HS-5 (cell line): ENCODE measurements at regions not wholly inside any gene's neighbourhood (a gene's known extent, or its start where the extent isn't known, plus 50 kb on each side); places are given as distances from the start of the nearest gene placed in this dataset.

ENCODE experiments used
- DNase-seq: peaks from one replicate; pipeline ENCODE4 v3.0.0-alpha.2; 2012; ENCODE audit warnings: low read depth

DNA sequence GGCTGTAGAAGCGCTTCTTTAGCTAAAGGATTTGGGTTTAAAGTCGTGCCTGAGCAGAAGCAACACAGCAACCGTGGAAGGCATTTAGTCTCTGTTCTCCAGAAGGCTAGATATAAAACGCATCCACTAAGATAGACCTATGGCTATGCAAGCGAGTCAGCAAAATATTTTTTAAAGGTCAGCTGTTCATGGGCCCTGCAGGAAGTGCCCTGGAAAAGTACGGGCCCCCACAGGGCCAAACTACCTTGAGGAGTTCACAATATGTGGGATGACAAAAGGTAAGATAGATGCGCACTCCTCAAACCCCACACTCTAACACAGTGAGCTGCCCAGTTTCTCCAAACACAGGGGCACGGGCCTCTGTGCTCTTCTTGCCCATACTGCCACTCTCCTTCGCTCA is 261.6 kb downstream of the VPS13C start:
- DNase-seq, result no peak

DNA sequence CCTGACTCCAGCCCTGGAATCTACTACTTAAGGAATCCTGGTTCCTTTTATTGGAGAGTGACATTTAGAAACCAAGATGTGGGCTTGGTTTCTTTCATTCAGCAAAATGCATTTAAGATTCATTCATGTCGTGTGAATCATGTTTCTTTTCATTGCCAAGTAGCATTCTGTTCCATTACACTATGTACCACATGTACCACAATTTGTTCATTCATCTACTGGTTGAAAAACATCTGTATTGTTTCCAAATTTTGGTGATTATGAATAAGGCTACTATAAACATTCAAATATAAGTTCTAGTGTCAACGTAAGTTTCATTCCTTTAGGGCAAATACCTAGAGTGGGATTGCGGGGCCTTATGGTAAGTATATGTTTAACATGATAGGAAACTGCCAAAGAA is 264.2 kb downstream of the VPS13C start:
- DNase-seq, result peak; percentile 51

DNA sequence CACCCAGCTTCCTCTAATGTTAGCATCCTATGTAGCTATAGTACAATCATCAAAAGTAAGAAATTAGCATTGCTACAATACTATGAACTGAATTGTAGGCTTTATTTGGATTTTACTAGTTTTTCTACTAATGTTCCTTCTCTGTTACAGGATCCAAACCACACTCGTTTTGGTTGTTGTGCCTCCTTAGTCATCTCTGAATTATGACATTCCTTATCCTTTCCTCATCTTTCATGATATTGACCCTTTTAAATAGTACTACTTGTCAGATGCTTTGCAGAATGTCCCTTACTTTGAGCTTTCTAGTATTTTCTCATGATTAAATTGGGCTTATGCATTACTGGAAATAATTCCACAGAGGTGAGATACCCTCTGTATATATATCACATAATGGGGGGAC is 265.4 kb downstream of the VPS13C start:
- peak; percentile 46 for DNase-seq

DNA sequence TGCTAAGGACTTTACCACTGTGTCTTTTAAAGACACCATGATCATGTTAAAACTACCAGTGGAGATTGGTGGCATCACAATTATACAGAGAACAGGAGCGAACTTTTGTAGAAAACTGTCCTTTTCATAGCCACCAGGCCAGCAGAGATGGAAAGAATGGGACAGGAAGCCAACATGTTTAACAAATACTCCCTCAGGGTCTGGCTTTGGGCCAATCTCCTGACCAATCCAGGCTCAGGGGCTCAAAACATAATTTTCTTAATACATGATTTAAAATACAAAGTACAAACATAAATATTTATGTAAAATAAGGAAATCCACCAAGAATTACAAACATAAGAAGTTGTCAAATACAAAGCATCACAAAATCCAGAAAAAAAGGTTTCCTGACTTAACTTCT is 266.0 kb downstream of the VPS13C start:
- DNase-seq, result no peak

DNA sequence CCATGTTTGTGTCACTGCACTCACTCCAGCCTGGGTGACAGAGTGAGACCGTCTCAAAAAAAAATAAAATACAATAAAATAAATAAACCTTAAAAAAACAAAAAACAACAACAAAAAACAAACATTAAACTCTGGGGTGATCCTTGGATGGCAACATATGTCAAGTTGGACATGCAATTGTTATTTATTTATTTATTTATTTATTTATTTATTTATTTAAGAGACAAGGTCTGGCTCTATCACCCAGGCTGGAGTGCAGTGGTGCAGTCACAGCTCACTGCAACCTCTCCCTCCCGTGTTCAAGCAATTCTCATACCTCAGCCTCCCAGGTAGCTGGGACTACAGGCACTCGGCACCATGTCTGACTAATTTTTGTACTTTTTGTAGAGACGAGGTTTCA is 275.5 kb downstream of the VPS13C start:
- no peak for DNase-seq

DNA sequence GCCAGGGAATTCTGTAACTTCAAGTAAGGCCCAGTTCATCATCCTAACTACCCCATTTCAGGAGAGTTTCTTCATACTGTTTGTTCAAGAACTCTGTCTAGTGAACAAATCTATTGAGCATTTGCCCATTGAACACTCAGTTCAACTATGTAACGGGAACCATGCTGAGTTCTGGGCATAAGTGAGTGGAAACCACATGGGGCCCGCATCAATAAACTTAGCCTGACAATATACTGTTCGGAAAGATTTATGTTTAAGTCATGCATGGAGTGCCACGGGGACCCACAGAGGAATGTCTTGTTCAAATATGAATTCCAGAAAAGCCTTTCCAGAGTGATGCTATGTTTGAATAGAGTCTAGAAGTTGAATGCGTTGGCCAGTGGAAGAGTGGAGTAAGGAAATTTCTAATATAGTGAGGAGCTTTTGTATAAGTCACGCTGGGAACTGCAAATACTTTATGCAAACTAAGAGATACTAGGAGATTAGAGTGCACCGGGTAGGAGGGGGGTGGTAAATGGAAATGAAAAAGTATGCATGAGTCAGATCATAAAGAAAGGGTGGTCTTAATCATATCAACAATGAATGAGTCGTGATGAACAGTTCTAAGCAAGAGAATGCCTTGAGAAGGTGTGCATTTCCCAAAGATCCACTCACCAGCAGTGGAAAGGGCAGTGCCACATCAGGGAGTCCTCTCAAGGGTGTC is 279.8 kb downstream of the VPS13C start:
- DNase-seq, result no peak

DNA sequence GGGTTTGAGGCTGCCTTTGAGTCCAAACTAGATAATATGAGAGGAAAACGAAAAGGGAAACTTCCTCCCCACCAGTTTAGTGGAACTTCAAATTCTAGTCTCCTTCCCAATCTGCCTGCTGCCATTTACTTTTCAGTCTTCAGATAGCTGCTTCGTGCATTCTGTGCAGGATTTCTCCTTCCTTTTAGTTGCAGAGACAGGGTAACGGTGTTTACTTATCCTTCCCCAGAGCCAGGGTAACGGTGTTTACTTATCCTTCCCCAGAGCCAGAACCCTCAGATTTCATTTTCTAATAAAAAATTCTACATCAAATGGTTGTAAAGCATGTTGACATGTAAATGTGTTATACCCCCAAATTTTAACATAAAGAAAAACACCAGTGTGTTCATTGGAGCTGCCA is 282.6 kb downstream of the VPS13C start:
- DNase-seq, result no peak

DNA sequence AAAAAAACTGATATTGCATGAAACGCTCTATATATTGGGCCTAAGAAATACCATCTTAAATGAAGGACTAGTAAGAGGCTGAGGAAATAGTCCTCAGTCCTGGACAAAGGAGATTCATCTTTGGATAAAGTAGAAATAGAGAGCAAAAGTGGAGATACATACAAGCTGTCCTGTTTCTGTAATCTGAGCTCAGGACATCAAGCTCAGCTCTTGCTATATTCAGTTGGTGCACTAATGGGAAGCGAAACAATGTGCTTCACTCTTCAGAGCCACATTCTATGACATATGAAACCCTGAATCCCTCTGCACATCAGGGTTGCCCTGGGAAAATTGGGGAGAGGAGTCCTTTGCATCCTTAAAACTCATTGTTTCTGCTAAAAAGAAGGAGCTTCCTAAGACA is 290.7 kb downstream of the VPS13C start:
- no peak for DNase-seq

DNA sequence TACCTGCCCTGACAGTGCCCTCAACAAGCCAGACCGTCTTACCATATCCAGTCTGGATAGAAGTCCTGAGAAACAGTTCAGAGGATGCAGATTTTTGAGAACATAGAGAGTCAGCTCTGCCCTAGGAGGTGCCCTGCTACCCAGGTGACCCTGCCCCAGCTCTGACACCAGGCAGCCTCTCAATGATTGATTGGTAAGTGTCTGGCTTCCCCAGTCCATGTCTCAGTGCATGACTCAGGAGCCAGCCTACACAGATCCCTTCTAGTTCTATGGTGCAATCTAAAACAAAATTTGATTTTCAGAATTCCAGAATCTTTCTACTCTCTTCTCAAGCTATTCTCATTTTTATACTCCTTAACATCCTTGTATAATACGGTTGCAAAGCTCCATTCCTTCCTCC is 292.1 kb downstream of the VPS13C start:
- no peak for DNase-seq

DNA sequence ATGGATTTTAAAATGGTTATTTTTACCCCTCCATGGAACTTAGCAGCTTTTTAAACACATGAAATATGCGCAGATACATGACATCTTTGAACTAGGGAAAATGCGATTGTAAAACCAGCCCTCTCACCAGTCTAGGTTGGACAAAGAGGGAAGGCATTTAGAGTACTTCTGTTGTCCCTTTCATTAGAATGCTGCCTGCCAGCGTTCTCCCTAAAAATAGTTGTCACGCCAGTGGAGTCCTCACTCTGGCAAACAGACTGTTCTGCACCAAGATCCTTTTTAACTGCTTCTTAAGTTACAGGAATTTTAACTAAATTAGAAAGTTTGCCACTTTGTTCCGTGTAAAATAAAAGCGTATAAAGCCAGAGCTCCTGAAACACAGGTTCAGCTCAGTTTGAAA is 295.3 kb downstream of the VPS13C start:
- DNase-seq, result no peak

DNA sequence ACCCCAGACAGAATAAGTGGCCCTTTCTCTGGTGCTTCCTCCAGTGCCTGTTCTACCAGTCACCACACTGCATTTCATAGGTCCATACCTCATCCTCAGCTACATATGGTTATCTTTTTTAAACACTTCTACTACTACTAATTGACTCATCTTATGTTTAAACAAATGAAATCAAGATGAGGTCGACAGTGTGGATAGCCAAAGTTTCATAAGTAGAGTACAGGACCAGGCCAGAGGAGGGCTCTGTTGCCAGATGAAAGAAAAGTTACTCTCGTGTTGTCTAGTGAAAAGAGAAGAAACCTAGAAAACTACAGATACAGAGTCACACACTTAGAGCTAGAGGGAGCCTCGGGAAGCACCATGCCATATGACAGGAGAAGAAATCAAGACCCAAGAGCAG is 296.1 kb downstream of the VPS13C start:
- no peak for DNase-seq

DNA sequence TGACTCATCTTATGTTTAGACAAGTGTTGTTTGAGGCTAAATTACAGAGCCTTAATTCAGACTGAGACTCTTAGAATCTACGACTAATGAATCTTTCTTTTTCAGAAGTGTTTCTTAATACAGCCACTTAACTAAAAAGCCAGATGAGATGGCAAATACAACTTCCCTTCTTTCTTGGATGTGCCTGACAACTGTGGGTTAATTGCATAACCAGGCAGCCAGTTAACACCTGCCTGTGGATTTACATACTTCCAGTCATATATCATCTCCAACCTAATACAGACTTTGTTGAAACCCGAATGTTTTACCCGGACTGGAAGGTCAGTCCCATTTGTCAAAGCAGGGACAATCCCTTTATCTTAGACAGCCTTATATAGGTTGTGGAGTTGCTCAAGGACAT is 297.6 kb downstream of the VPS13C start:
- DNase-seq, result no peak

DNA sequence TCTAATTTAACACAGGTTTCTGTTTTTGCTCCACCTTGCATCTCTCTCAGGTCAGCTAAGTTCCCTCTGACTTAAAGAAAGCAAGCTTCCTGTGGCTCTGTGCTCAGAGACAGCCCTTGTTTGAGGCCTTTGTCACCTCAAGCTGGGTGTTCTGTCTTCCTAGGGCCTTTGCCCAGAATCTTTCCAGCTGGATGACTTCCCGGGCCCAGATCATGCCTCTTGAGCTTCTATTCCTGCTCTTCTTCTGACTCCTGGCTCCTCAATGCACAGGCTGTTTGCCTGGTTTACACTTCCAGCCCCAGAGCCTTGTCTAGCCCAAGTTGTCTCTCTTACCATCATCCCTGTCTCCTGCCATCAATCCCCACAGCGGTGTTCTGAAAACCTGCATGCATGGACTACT is 300.6 kb downstream of the VPS13C start:
- no peak for DNase-seq

DNA sequence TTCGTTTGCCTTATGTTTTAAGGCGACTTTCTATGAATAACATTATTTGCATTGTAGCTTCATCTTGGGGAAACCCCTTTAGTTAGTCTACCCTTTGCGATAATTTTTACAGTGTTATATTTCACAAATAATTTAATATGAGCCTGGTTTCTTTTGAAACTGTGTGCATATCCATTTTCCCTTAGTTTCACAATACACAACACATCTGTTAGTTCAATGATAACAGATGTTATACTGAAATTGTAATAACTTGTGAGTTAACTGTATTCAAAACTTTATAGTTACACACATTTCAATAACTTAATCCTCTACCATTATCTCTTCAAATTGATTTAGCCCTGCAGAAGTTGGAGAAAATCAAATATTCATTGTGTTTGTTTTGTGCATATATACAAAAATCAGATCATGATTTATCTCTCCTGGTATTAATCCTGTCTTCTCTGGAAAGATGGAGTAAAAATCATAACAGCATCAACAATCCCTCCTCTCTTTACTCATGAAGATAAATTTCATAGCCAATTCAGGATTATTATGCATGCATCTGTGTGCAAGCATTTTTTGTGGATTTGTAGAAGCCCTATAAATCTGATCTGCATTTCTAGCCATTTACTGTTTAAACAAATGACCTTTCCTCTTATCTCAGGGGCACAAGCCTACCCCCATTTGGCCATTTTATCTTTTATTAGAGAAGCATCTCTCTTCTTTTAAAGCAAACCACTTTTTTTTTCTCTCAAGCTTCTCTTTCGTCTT is 304.0 kb downstream of the VPS13C start:
- no peak for DNase-seq

DNA sequence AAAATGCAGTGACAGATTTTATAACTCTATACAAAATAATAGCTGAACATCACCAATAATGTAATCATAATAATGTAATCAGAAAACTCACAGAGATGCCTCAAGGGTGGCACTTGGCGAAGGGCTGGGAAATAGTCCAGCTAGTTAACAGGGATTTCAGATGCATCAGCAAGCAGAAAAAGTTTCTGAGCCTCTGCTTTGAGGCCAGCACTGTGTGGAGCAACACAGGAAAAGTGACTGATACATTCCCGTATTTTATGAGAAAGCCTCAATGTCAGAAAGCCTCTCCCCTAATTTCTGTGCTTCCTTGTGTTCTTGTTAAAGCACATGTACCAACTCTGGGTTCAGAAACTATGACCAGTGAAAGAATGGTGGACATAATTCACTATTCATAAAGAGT is 304.8 kb downstream of the VPS13C start:
- DNase-seq, result no peak

DNA sequence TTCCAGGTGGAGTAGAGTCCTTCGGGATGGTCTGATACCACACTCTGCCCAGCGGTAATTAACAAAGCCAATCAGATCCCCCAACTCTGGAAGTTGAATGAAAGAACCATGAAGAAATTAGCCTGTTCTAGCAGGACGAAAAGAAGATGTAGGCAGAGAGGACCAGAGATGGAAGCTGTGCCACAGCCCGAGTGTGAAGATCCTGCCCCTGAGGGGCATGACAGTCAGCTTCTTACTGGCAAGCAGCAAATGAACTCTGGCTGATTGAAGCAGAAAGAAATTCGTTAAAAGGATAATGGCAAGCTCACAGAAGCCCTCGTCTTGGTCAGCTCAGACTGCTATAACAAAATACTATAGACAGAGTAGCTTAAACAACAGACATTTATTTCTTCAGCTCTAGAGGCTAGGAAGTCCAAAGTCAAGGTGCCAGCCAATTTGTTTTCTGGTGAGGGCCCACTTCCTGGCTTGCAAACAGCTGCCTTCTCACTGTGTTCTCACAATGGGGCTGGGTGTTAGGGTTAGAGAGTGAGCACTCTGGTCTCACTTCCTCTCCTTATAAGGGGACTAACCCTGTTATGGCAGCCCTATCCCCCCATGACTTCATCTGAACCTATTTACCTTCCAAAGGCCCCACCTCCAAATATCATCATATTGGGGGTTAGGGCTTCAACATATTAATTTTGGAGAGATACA is 307.1 kb downstream of the VPS13C start:
- no peak for DNase-seq

DNA sequence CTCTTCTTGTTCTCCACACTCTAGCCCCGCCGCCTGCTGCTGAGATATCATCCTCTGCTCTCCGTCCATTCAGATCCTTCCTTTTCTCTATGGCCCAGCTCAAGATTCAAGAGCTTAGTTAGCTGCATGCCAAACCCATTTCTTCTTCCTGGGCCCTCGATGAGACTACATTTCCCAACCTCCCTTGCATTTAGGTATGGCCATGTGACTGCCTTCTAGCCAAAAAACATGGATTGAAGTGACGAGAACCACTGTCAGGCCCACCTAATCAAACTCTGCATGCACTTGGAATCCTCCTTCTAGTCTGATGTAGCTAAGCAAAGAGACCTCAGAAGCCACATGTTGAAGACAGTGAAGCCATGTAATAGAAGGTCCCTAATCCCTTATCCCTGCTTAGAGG is 308.2 kb downstream of the VPS13C start:
- DNase-seq, result no peak

DNA sequence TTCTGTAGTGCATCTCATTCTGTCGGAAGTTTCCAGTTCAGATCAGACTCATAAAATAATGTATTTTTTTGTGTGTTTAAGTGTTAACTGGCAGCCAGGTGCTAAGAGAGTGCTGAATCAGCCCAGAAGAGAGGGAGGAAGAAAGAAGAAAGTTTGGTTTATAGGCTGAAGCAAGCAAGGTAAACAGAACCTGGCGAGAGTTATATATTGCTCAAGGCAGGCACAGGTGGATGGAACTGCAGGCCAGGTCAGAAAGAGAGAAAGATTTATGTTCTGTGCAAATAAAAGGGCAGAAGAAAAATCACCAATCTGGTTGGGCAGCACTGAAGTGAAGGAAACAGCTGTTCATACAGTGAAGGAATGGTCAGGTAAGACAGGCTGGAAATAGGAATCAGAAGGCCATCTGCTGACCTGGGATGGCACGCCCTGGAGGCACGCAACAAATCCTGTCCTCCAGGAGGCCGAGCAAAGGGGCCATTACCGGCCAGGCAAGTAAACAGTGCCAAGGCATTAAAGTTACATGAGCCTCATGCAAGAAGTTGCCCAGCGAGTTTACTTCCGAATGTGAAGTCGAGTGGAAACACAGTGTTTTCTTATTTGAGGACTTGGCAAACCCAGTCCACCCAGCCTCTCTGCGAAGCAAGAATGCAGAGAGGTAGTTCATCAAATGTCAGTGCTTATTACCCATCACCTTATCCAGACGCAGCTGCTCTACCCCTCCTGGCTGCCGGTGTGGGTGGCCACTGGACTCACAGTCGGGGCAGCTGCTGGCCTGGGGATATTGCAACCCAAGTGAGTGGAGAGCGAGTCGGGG is 309.8 kb downstream of the VPS13C start:
- DNase-seq, result no peak

DNA sequence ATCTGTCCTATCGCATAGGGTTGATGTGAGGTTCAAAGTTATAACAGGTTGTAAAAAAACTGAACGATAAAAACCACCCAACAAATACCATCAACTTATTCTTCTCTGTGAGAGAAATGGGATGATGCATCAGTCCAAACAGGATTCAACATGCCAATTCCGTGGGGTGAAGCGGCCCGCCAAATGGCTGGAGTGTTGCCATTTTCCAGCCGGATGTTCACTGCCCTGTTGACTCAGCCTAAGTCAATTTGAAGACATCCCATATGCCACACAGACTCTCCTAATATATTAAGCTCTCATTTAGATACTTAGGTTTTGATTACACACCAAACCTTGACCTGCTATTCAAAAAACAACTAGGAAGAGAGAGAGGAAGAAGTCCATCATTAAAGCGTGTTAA is 311.1 kb downstream of the VPS13C start:
- peak; percentile 72 for DNase-seq

DNA sequence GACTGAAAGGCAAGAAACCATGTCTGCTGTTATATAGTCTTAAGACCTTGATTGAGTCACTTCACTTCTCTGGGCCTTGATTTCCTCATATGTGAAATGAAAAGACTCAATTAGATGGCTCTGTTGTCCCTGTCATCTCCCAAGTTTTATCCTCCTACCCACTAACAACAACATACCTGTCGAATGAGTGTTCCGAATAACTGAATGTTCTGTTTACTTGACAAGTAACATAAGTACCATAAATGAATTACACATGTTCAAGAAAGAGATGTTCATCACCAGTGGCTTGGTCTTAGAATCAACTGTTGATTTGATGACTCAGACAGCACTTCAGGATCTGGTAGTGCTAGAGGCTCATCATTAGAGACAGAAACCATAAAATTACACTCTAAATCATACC is 311.7 kb downstream of the VPS13C start:
- DNase-seq, result peak; percentile 60

DNA sequence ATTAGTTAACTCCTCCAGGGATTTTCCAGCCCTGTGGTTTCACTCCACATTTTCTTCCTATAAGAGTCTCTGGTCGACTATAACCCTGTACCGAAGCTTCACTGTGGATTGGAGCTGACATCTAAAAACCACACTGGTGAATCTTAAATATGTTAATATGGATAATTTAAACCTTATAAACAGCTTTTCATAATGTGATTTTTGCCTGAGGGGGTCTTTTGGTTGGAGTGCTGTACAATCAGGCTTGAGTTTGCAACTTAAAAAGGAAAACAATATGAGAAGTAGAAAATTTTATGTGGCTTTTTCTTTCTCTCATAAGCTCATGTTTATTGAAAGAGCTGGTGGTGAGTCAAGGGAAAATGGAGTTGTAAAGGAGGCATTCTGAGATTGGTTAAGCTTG is 313.7 kb downstream of the VPS13C start:
- no peak for DNase-seq

DNA sequence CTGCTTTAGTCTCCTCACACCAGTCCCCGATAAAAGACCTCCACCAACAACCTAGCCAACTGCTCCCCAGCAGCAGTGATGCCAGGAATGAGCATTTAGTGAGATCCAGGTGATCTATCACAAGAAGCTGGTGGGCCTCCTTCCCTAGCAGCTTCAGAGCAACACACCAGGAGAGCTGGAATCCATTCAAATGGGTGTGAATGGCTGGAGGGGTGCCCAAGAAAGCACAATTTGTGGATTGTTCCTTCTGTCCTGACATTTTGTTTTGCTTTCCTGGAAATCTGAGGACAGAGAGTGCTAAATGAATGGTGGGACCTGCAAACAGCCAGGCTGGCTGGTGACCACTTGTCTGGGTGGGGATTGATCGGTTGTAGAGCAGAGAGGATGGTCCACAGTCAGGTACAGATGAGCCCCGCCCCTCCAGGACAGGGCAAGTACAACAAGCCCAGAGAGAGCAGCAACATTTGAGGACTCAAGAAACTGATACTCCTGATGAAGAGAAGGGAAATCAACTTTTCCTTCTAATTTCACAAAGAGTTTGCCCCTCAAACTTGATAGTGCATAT is 316.8 kb downstream of the VPS13C start:
- DNase-seq, result no peak
